ENCODE measurements at regions not wholly inside any gene's neighbourhood (a gene's known extent, or its start where the extent isn't known, plus 50 kb on each side); places are given as distances from the start of the nearest gene placed in this dataset.

- Mint-ChIP-seq H3K4me3 (no peak overlapping the region), H3K27ac (no peak overlapping the region), H3K36me3 (no peaks in the 10 kb centered on the region), H3K9me3 (no peaks in the 10 kb centered on the region), H3K27me3 (no peaks in the 10 kb centered on the region), H3K4me1 (ENCODE audit: unreplicated experiment) (peaks cover 10% of the 10 kb centered on the region)
- TF ChIP-seq, protein P1, sequence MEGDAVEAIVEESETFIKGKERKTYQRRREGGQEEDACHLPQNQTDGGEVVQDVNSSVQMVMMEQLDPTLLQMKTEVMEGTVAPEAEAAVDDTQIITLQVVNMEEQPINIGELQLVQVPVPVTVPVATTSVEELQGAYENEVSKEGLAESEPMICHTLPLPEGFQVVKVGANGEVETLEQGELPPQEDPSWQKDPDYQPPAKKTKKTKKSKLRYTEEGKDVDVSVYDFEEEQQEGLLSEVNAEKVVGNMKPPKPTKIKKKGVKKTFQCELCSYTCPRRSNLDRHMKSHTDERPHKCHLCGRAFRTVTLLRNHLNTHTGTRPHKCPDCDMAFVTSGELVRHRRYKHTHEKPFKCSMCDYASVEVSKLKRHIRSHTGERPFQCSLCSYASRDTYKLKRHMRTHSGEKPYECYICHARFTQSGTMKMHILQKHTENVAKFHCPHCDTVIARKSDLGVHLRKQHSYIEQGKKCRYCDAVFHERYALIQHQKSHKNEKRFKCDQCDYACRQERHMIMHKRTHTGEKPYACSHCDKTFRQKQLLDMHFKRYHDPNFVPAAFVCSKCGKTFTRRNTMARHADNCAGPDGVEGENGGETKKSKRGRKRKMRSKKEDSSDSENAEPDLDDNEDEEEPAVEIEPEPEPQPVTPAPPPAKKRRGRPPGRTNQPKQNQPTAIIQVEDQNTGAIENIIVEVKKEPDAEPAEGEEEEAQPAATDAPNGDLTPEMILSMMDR (conservative IDR thresholded peaks at IDR 0.05) = no peak
- no peak for DNase-seq (ENCODE audit: extremely low spot score, unreplicated experiment)
Measured at GRCh38 chr13:89967701-89968100, 1379.8 kb upstream of the MIR17HG start.

- TF ChIP-seq, protein P1 (conservative IDR thresholded peaks at IDR 0.05) = no peak
- Mint-ChIP-seq H3K4me3 (no peak overlapping the region), H3K36me3 (no peaks in the 10 kb centered on the region), H3K4me1 (ENCODE audit: unreplicated experiment) (peaks cover 7% of the 10 kb centered on the region), H3K27ac (no peak overlapping the region), H3K9me3 (no peaks in the 10 kb centered on the region), H3K27me3 (no peaks in the 10 kb centered on the region)
- DNase-seq (ENCODE audit: extremely low spot score, unreplicated experiment) = no peak
Measured at GRCh38 chr13:89968470-89968869, 1379.0 kb upstream of the MIR17HG start.

GRCh38 chr13:89970353-89970709 lies 1377.2 kb upstream of the MIR17HG start:
- Mint-ChIP-seq H3K27ac (no peak overlapping the region), H3K36me3 (no peaks in the 10 kb centered on the region), H3K9me3 (no peaks in the 10 kb centered on the region), H3K4me3 (no peak overlapping the region), H3K27me3 (no peaks in the 10 kb centered on the region), H3K4me1 (ENCODE audit: unreplicated experiment) (no peaks in the 10 kb centered on the region)
- TF ChIP-seq, protein P1 (conservative IDR thresholded peaks at IDR 0.05) = no peak
- no peak for DNase-seq (ENCODE audit: extremely low spot score, unreplicated experiment)

DNA sequence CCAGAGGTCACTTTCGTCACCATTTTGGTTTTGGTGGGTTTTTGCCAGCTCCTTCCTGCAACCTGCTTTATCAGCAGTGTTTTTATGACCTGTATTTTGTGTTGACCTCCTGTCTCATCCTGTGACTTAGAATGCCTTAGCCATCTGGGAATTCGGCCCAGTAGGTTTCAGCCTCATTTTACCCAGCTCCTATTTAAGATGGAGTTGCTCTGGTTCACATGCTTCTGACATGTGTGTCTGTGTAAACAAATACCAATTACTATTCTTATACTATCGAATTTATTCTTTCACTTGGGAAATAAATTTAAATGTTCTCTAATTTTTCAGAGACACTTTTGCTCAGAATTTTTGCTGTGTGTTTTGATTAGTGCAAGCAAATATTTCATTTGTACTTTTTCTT lies 1370.3 kb upstream of the MIR17HG start:
- Mint-ChIP-seq H3K4me3 (no peak overlapping the region), H3K27ac (no peak overlapping the region), H3K9me3 (no peaks in the 10 kb centered on the region), H3K4me1 (ENCODE audit: unreplicated experiment) (peaks cover under 1% of the 10 kb centered on the region), H3K36me3 (no peaks in the 10 kb centered on the region), H3K27me3 (no peaks in the 10 kb centered on the region)
- DNase-seq (ENCODE audit: extremely low spot score, unreplicated experiment) = no peak
- TF ChIP-seq, protein P1 (conservative IDR thresholded peaks at IDR 0.05) = no peak

DNA sequence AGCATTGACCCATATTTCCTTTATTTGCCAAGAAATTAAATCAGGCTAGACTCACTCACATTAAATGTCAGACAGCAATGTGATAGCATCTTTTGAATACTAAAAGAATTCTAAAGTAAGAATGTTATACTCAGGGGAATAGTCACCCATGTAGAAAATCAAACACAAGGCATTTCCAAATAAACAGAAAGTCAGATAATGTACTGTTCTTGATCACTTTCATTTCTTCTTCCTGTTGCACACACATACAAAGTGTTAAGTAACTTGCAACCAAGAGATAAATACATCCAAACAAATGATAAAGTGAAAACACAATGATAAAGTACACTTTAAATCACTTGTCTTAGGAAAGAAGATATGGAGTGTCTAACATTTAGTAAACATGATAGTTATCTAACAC lies 1366.6 kb upstream of the MIR17HG start:
- TF ChIP-seq, protein P1 (conservative IDR thresholded peaks at IDR 0.05) = no peak
- no peak for DNase-seq (ENCODE audit: extremely low spot score, unreplicated experiment)
- Mint-ChIP-seq H3K36me3 (no peaks in the 10 kb centered on the region), H3K4me3 (no peak overlapping the region), H3K27me3 (no peaks in the 10 kb centered on the region), H3K9me3 (no peaks in the 10 kb centered on the region), H3K4me1 (ENCODE audit: unreplicated experiment) (peaks cover 11% of the 10 kb centered on the region), H3K27ac (no peak overlapping the region)

All from type B pancreatic cell (in vitro differentiated cells).